C4-2B (cell line): ENCODE measurements at regions not wholly inside any gene's neighbourhood (a gene's known extent, or its start where the extent isn't known, plus 50 kb on each side); places are given as distances from the start of the nearest gene placed in this dataset.
"Not testable (repeated sequence)": the region's sequence is repeated elsewhere in the genome, so short reads cannot be mapped to it uniquely, and the experiment has no call there.

Experiments
- H3K27ac ChIP-seq: fragments of 450-650 bp; 2 replicates; pipeline ENCODE4 v1.5.1; 2017
- CTCF ChIP-seq: fragments of 450-650 bp; conservative IDR thresholded peaks from 2 replicates; pipeline ENCODE4 v1.5.1; 2017; ENCODE audit warnings: mild to moderate bottlenecking
- ZFX ChIP-seq: fragments of 450-650 bp; IDR thresholded peaks from 2 replicates; pipeline ENCODE4 v1.6.1; 2017

- no peak overlapping the region for H3K27ac ChIP-seq
- TF ChIP-seq ZFX (no peak), CTCF (no peak)
Measured at GRCh38 chr5:18507114-18507513, 872.9 kb downstream of the TAF11L14 start.

- TF ChIP-seq CTCF: no peak
- TF ChIP-seq ZFX: no peak
- no peak overlapping the region for H3K27ac ChIP-seq
Measured at GRCh38 chr5:18517641-18518380, 883.6 kb downstream of the TAF11L14 start.

- H3K27ac ChIP-seq: no peak overlapping the region
- TF ChIP-seq ZFX: no peak
- no peak for TF ChIP-seq CTCF
Measured at GRCh38 chr5:18523380-18523779, 889.1 kb downstream of the TAF11L14 start.

GRCh38 chr5:18526792-18527405 lies 892.6 kb downstream of the TAF11L14 start:
- H3K27ac ChIP-seq: no peak overlapping the region
- TF ChIP-seq ZFX: no peak
- no peak for TF ChIP-seq CTCF

- TF ChIP-seq CTCF: no peak
- no peak for TF ChIP-seq ZFX
- H3K27ac ChIP-seq: no peak overlapping the region
Measured at GRCh38 chr5:18533137-18533536, 898.9 kb downstream of the TAF11L14 start.

GRCh38 chr5:18534119-18534518 lies 899.9 kb downstream of the TAF11L14 start:
- TF ChIP-seq ZFX: no peak
- no peak for TF ChIP-seq CTCF
- H3K27ac ChIP-seq: no peak overlapping the region

- H3K27ac ChIP-seq: not testable (repeated sequence)
Measured at GRCh38 chr5:18535753-18536152, 901.5 kb downstream of the TAF11L14 start.

GRCh38 chr5:18544421-18544820 lies 910.2 kb downstream of the TAF11L14 start:
- H3K27ac ChIP-seq: no peak overlapping the region
- TF ChIP-seq ZFX (no peak), CTCF (no peak)
